Right lung (tissue), 2 donors: ENCODE measurements at regions not wholly inside any gene's neighbourhood (a gene's known extent, or its start where the extent isn't known, plus 50 kb on each side); places are given as distances from the start of the nearest gene placed in this dataset.

ENCODE experiments used
- DNase-seq, 2 donors: peaks; one replicate each; pipeline ENCODE4 v3.0.0-alpha.2; 2013

- peak; percentile 60 to 65 for DNase-seq
These were observed 119.5 kb downstream of the IRF8 start for GRCh38 chr16:86018487-86018886.

DNA sequence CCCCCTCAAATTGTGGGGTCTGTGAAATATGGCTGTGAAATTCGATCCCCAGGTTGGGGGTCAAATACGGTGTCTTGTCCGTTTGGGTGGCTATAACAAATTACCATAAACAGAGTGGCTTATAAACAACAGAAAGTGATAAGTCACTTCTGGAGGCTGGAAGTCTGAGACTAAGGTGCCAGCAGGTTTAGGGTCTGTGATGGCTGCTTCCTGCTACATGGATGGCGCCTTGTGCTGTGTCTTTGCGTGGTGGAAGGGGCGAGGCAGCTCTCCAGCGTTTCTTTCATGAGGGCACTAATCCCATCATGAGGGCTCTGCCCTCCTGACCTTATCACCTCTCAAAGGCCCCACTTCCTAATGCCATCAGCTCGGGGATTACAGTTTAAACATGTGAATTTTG is 120.0 kb downstream of the IRF8 start:
- no peak for DNase-seq

DNA sequence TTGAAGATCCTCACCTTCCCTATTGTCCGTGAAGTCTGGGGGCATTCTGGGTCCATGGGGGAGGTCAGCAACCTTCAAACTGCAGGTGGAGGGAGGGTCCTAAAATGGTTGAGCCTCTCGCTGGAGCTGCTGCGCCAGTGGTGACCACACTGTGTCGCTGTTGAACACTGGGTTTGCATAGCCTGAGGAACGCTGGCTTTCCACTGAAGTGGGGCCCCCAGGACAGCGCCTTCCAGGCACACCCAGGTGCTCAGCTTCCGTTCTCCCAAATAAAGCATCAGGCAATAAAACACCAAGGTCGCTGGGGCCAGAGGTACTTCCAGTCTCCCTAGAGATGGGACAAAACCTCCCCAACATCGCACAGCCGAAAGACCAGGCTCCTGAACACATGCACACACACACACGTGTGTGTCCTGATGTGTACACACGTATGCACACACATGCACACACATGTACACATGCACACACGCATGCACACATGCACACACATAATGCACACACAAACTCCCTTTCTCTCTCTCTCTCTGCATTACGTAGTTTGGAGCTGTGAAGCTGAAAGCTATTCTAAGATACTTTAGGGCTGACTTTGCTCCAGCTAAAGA is 120.6 kb downstream of the IRF8 start:
- DNase-seq: no peak

GRCh38 chr16:86020971-86021370 is 122.0 kb downstream of the IRF8 start:
- DNase-seq: no peak

DNA sequence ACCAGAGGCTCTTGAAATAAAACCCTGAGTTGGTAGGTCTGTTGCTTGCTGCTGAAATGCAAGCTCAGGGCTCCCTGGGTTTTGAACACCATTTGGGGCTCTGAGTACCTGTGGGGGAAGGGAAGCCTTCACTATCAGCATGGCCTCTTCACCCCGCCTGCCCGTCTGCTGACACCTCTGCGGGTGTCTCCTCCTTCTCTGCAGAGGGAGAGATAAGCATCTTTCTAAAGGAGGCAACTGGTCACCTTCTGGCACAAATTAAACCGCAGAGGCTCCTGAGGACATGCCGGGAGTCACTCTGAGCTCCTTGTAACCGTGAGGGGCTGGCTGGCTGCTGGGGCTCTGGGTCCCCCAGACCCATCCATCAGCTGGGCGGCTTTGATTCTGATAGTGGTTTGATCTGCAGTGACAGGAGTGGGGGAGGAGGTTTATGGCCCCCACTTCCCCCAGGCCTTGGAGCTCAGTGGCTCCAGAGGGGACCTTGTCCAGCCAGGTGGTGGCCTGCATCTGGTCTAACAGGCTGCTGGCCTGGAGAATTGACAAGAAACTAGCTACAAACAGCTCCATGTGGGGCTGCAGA is 123.5 kb downstream of the IRF8 start:
- DNase-seq: no peak

- DNase-seq: no peak
These were observed 125.2 kb downstream of the IRF8 start for GRCh38 chr16:86024210-86024609.

GRCh38 chr16:86025706-86026105 is 126.7 kb downstream of the IRF8 start:
- DNase-seq: no peak

DNA sequence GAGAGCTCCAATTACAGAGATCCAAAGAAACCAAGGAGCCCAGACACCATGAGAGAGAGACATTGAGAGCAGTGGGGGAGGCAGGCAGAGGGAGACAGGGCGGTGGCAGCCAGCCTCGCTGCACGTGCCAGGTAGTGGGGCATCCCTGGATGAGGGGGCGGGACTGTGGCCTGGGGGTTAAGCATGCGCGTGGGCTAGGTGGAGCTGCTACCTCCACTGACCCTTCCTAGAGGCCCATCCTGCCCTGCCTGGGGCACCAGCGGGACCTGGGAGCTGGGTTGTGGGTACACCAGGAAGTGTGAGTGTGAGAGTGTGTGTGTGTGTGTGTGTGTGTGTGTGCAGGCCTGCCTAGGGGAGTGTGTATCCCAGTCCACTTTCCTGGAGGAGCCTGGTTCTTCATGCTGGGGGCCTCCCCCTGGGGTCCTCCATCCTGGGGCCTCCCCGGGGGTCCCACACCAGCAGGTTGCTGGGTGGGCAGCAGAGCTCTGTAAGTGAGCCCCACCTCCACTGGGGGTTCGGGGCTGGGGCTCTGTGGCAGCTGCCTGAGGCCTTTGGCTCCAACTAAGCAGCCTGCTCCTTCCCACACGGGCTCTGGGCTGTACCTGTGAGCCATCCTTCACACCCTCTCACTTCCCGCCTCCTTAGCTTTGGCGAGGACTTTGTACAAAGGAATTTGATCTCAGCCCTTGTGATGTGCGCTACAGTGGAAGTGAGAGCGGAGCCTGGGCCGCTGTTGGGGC is 127.4 kb downstream of the IRF8 start:
- DNase-seq: no peak

DNA sequence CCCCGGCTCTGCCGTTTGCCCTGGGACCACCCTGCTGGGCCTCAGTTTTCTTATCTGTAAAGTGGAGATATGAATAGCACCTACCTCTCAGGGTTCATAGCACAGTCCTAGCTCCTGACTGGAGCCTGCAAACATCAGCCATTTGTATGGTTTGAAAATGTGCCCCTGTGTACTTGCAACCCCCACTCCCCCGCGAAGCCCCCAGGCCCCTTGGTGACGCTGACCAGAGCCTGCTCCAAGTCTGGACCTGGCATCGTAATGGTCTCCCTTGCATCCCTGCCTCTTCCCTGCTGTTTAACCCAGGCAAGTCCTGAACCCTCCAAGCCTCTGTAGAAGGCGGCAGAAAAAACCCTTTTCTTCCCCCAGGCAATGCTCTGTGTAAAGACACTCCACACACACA is 128.0 kb downstream of the IRF8 start:
- DNase-seq: no peak

DNA sequence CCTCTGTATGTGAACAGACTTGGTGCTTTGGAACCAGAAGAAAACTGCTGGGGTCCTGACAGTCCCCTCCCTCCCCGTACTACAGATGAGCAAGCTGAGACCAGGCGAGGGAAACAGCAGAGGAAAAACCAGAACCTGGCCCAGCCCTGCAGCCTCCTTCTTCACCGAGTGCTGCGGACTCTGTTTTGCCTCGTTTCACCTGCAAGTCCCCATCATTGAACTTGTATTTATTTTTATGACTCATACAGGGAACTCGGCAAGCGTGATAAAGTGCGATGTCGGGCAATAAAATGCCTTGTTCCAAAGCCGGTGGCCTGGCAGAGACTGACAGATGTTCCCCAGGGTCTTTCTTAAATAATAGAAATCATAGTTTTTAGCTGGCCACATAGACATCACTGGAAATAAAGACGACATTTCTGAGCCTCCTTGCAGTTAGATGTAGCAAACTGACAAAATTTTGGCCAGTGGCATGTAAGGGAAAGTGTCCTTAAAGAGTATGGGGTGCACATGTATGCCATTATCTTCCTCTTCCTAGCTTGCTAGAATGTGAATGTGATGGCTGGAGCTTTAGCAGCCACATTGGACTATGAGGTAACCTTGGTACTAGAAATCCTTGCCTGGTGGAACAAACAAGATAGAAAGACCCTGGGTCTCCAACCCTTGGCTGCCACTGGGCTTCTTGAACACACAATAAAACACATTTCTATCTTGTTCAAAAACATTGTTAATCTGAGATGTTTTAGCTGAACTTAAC is 128.6 kb downstream of the IRF8 start:
- no peak for DNase-seq

DNA sequence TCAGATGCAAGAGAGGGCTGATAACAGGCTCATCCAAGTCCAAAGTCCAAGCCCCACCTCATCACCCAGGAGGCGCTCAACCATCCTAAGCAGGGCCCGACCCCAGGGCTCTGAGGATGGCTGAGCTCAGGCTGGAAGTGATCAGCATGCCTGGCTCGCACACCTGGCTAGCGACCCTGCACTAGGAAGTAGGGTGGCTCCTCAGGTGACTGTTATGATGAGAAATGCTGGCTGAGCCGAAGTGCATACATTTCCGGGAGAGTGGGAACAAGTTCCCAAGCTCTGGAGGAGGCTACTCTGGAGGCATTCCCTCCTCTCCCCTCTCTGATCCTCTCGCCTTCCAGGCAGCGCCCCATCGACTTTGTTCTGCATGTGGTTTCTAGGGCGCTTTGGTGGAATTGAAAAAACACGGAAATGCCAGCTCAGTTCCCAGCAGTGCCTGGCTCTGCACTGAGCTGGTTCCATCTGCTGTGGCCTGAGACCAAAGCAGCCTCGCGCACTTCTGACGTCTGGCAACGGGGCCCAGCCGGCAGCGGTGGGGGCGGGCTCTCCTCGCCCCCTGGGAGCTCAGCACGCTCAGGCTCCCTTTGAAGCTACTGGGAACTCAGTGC is 130.3 kb downstream of the IRF8 start:
- DNase-seq: peak; percentile 45 to 52

- DNase-seq: no peak
These were observed 131.2 kb downstream of the IRF8 start for GRCh38 chr16:86030116-86030515.

- no peak for DNase-seq
These were observed 132.2 kb downstream of the IRF8 start for GRCh38 chr16:86031141-86031678.

DNA sequence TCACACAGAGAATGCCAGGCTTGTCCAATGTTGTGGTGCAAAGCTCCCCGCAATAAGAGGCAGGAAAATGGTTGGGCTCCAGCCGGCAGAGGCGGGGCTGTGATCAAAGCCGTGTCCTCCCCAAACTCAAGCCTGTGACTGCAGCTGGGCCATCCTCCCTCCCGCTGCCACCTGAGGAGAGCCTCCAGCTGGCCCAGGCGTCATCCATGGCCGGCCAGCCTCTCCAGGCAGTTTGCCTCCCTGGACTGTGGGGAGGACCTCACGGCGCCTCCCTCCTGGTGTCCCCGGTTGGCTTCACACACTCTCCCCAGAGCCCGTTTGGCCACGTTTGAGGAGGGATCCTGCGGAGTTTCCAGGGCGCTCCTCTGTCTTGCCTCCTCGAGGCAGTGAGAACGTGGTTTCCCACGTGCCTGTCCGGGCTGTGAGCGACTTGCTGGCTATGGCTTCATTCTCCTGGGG is 134.1 kb downstream of the IRF8 start:
- DNase-seq: no peak

GRCh38 chr16:86033971-86034370 is 135.0 kb downstream of the IRF8 start:
- no peak for DNase-seq

DNA sequence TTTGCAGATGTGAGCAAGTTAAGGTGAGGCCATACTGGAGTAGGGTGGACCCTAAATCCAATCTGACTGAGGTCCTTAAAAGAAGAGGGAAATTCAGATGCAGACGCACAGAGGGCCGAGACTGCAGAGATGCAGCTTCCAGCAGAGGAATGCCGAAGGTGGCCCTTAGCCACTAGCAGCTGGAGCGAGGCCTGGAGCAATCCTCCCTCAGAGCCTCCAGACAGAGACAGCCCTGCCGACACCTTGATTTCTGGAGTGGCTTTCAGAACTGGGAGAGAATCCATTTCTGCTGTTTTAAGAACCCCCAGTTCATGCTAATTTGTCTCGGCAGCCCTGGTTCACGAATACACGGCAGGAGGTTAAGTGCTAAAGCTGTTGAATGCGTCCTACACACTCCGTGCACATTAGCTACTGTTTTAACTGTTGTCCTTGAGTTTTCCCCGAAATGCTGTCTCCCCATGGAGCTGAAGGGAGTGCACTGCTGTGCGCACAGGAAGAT is 135.5 kb downstream of the IRF8 start:
- DNase-seq: no peak

GRCh38 chr16:86035906-86036305 is 136.9 kb downstream of the IRF8 start:
- DNase-seq: no peak

- DNase-seq: no peak
These were observed 139.3 kb downstream of the IRF8 start for GRCh38 chr16:86037999-86038925.

DNA sequence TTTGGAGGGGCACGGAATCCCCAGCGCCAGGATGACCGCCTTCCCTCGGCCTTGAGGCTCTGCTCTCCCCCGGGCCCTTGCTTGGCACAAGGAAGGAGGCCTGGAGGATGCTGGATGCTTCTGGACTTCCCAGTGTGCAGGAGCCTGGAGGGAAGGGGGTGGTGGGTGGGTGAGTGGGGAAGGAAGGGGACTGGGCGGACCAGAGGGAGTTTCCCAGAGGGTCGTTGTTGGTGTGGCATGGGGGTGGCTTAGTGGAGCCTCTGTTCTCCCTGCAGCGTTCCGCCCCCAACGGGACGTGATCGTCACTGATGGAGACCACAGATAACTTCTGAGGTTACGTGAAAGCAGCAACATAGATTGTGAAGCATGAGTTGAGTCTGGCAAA is 140.0 kb downstream of the IRF8 start:
- no peak for DNase-seq

DNA sequence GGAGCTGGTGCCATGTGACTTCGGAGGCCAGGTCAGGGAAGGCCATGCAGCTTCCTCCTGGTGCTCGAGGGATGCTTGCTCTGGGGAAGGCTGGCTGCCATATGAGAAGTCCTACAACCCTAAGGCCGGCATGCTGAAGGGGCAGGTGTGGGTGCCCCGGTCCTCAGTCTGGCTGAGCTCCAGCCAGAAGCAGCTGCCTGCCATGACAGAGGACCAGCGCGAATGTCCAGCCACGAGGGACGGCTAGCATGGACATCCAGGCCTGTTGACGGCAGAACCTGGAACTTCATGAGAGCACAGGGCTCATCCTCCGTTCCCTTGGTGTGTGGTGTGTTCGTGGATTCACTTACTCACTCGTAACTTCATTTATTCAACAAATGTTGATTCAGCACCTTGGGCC is 140.6 kb downstream of the IRF8 start:
- no peak for DNase-seq

GRCh38 chr16:86040496-86040895 is 141.5 kb downstream of the IRF8 start:
- DNase-seq: no peak
